Nephron progenitor cell (in vitro differentiated cells): ENCODE measurements at regions not wholly inside any gene's neighbourhood (a gene's known extent, or its start where the extent isn't known, plus 50 kb on each side); places are given as distances from the start of the nearest gene placed in this dataset.

Experiments
- DNase-seq: peaks from one replicate; pipeline ENCODE4 v3.0.0; 2021
- H3K27ac Mint-ChIP-seq: 2 replicates; pipeline ENCODE4 v1.8.0; 2021; ENCODE audit warnings: mild to moderate bottlenecking, moderate library complexity, mixed read lengths
- H3K27me3 Mint-ChIP-seq: 2 replicates; pipeline ENCODE4 v1.8.0; 2021; ENCODE audit warnings: mild to moderate bottlenecking, low read depth, mixed read lengths; ENCODE audit not compliant: poor library complexity
- H3K36me3 Mint-ChIP-seq: 2 replicates; pipeline ENCODE4 v1.8.0; 2021; ENCODE audit warnings: low read depth, mixed read lengths
- H3K4me1 Mint-ChIP-seq: 2 replicates; pipeline ENCODE4 v1.8.0; 2021; ENCODE audit warnings: mixed read lengths
- H3K4me3 Mint-ChIP-seq: 2 replicates; pipeline ENCODE4 v1.8.0; 2021; ENCODE audit warnings: mild to moderate bottlenecking, moderate library complexity, mixed read lengths
- H3K9me3 Mint-ChIP-seq: 2 replicates; pipeline ENCODE4 v1.8.0; 2021; ENCODE audit warnings: mild to moderate bottlenecking, moderate library complexity, mixed read lengths
- TF ChIP-seq, protein P1 (sequence below): fragments of 200-600 bp; sonication (generic); IDR thresholded peaks from 2 replicates; pipeline ENCODE4 v1.5.0; 2021; ENCODE audit warnings: antibody characterized with exemption

DNA sequence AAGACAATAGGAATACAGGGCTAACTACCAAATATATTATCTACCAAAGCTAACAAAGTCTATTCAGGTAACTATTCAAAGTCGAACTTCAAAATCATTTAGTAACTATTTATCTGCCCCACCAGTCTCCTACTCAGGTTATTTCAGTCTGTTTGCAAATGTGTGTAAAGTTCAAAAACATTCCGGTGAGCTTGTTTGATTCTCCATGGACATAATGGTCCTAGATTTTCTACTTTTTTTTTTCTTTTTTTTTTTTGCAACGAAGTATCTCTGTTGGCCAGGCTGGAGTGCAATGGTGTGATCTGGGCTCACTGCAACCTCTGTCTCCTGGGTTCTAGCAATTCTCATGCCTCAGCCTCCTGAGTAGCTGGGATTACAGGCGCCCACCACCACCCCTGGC is 236.0 kb upstream of the FOXQ1 start:
- H3K36me3 Mint-ChIP-seq, result no peaks in the 10 kb centered on the region
- H3K27me3 Mint-ChIP-seq, result peaks cover 4% of the 10 kb centered on the region
- no peaks in the 10 kb centered on the region for H3K9me3 Mint-ChIP-seq
- H3K4me3 Mint-ChIP-seq, result no peak overlapping the region
- peaks cover 23% of the 10 kb centered on the region for H3K4me1 Mint-ChIP-seq
- TF ChIP-seq, protein P1, sequence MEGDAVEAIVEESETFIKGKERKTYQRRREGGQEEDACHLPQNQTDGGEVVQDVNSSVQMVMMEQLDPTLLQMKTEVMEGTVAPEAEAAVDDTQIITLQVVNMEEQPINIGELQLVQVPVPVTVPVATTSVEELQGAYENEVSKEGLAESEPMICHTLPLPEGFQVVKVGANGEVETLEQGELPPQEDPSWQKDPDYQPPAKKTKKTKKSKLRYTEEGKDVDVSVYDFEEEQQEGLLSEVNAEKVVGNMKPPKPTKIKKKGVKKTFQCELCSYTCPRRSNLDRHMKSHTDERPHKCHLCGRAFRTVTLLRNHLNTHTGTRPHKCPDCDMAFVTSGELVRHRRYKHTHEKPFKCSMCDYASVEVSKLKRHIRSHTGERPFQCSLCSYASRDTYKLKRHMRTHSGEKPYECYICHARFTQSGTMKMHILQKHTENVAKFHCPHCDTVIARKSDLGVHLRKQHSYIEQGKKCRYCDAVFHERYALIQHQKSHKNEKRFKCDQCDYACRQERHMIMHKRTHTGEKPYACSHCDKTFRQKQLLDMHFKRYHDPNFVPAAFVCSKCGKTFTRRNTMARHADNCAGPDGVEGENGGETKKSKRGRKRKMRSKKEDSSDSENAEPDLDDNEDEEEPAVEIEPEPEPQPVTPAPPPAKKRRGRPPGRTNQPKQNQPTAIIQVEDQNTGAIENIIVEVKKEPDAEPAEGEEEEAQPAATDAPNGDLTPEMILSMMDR, result no peak
- H3K27ac Mint-ChIP-seq, result no peak overlapping the region
- DNase-seq, result no peak

DNA sequence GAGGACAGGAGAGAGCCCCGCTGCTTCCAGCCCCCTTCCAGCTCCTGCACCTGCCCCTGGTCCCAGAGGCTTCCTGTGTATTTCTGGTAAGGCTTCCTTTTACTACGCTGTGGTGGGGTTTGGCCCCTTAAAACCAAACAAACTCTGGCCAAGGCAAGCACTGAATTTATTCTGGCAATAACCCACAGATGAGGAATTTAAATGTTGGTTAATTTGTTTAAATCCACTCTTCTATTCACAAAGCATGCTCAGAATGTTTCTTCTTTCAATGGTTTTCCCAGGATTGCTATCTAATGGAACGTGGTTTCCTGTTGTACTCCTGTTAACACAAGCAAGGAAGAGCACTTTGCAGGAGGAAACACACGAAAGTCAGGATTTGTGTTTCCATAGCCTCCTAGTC is 236.5 kb upstream of the FOXQ1 start:
- H3K4me3 Mint-ChIP-seq, result no peak overlapping the region
- peaks cover 4% of the 10 kb centered on the region for H3K27me3 Mint-ChIP-seq
- TF ChIP-seq, protein P1, result no peak
- H3K36me3 Mint-ChIP-seq, result no peaks in the 10 kb centered on the region
- H3K4me1 Mint-ChIP-seq, result peaks cover 27% of the 10 kb centered on the region
- no peaks in the 10 kb centered on the region for H3K9me3 Mint-ChIP-seq
- DNase-seq, result no peak
- no peak overlapping the region for H3K27ac Mint-ChIP-seq

DNA sequence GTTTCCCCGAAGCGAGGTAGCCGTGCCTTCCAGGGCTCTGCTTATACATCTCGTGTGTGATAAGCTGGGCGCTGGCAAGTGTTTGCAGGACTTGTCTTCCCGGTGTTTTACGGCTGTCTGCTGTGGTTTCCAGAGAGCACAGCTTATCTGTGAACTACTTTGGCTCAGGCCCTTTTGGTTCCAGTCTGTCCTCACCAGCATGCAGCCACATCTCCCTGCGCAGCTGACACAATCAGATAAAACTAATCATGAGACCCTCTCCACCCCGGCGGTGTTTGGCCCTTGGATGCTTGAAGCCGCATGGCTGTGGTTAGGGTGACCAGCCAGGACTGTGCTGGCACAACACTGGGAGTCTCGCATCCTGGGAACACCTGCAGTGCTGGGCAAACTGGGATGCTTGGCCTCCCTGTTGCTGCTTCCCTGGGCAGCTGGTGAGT is 241.8 kb upstream of the FOXQ1 start:
- Mint-ChIP-seq H3K4me3 (no peak overlapping the region), H3K27ac (peak overlapping the region; percentile 29), H3K9me3 (no peaks in the 10 kb centered on the region), H3K4me1 (peaks cover 20% of the 10 kb centered on the region), H3K36me3 (no peaks in the 10 kb centered on the region), H3K27me3 (peaks cover 9% of the 10 kb centered on the region)
- DNase-seq, result no peak
- TF ChIP-seq, protein P1, result no peak

DNA sequence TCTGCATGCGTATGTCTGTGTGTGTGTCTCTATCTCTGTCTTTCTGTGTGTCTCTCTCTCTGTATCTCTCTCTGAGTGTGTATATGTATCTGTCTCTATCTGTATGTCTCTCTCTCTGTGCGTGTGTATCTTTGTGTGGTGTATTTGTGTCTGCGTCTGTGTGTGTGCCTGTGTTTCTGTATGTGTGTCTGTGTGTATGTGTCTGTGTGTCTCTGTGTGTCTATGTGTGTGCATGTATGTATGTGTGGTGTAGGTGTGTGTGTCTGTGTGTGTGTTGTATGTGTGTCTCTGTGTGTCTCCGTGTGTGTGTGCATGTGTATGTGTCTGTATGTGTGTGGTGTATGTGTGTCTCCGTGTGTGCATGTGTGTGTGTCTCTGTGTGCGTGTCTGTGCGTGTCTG is 243.0 kb upstream of the FOXQ1 start:
- Mint-ChIP-seq H3K27me3 (peaks cover 12% of the 10 kb centered on the region), H3K27ac (no peak overlapping the region), H3K9me3 (no peaks in the 10 kb centered on the region), H3K4me3 (no peak overlapping the region), H3K36me3 (no peaks in the 10 kb centered on the region), H3K4me1 (peaks cover 20% of the 10 kb centered on the region)
- TF ChIP-seq, protein P1, result no peak
- no peak for DNase-seq

DNA sequence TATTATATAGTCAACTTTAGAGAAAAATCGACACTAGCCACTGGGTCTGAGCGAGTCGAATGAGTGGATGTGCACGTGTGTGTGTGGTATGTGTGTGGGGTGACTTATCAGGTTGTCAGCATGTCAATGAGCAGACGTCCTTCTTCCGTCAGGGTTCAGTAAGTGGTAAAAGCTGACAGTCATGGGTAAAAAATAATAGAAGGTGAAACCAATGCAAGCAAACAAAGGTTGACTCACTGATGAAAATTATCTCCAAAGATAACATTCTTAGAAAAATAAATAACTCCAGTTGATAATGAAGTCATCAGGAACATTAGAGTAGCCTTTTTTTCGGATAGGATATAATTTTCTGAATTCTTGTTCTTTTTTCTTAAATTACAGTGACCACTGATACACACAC is 243.8 kb upstream of the FOXQ1 start:
- DNase-seq, result no peak
- Mint-ChIP-seq H3K9me3 (no peaks in the 10 kb centered on the region), H3K27ac (no peak overlapping the region), H3K27me3 (peaks cover 13% of the 10 kb centered on the region), H3K4me1 (peaks cover 20% of the 10 kb centered on the region), H3K36me3 (no peaks in the 10 kb centered on the region), H3K4me3 (no peak overlapping the region)
- TF ChIP-seq, protein P1, result no peak

DNA sequence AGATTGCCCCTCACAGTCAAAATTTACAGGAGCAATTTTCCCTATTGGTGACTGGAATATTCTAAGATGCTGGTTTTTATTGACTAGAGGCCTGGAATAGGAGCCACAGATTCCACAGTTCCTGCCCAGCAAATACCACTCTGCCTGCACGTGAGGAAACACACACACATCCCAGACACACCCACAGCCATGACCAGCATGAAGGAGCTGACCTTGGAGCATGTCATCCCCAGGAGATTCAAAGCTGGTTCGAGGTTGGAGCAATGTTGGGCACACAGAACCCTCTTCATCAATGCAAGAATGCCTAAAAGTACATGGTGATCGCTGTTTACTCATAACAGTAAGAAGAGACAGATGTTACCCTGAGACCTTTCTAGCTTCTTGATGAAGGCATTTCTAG is 244.6 kb upstream of the FOXQ1 start:
- H3K4me3 Mint-ChIP-seq, result no peak overlapping the region
- no peaks in the 10 kb centered on the region for H3K9me3 Mint-ChIP-seq
- peaks cover 13% of the 10 kb centered on the region for H3K27me3 Mint-ChIP-seq
- H3K4me1 Mint-ChIP-seq, result peaks cover 20% of the 10 kb centered on the region
- TF ChIP-seq, protein P1, result no peak
- no peaks in the 10 kb centered on the region for H3K36me3 Mint-ChIP-seq
- DNase-seq, result no peak
- H3K27ac Mint-ChIP-seq, result no peak overlapping the region
